ENCODE measurements at regions not wholly inside any gene's neighbourhood (a gene's known extent, or its start where the extent isn't known, plus 50 kb on each side); places are given as distances from the start of the nearest gene placed in this dataset.

- no peak overlapping the region for H3K27ac ChIP-seq (ENCODE audit: low read length)
- DNase-seq (ENCODE audit: low read depth, low spot score), result no peak
- intact Hi-C loops (cut with micrococcal nuclease; ENCODE audit: unreplicated experiment) (no loop called here), in situ Hi-C loops (cut with HindIII; ENCODE audit: low pct_unique_long_range_greater_than_20kb, low sequenced_read_pairs) (no loop called here)
- no peaks in the 10 kb centered on the region for H3K27me3 ChIP-seq (ENCODE audit: control insufficient read depth, insufficient read depth, low read length)
- CTCF ChIA-PET, result no interaction called here
- no peak for ATAC-seq
- no TSS peak for BruUV-seq (replicated peaks)
- POLR2A ChIA-PET, result no interaction called here
- no peak for TF ChIP-seq REST (IDR thresholded peaks at IDR 0.05; ENCODE audit: insufficient read depth in 1 of 2, low read depth in 2 of 2, low read length in 1 of 2)
- no peak for TF ChIP-seq CTCF (IDR thresholded peaks at IDR 0.05)
- no peak for TF ChIP-seq TCF7L2 (IDR thresholded peaks at IDR 0.05; ENCODE audit: low read depth, low read length)
- no peak for TF ChIP-seq POLR2AphosphoS5 (IDR thresholded peaks at IDR 0.05; ENCODE audit: low read depth, low read length)
- no peak for TF ChIP-seq SIN3A (IDR thresholded peaks at IDR 0.05; ENCODE audit: borderline replicate concordance, insufficient read depth, low read depth, low read length)
- no peaks in the 10 kb centered on the region for H3K9me3 ChIP-seq (ENCODE audit: control insufficient read depth, insufficient read depth, low read depth, low read length)
- H3K36me3 ChIP-seq (ENCODE audit: control insufficient read depth, insufficient read depth, low read length), result no peaks in the 10 kb centered on the region
- H3K4me1 ChIP-seq (ENCODE audit: control insufficient read depth, insufficient read depth, low read length), result no peaks in the 10 kb centered on the region
- no peak overlapping the region for H3K4me3 ChIP-seq (ENCODE audit: low read depth in 2 of 2, low read length in 2 of 2)
Observed at GRCh38 chr6:84546427-84546914, 217.9 kb downstream of the TBX18 start.

GRCh38 chr6:84539122-84539856 lies 225.1 kb downstream of the TBX18 start:
- TF ChIP-seq SIN3A (IDR thresholded peaks at IDR 0.05; ENCODE audit: borderline replicate concordance, insufficient read depth, low read depth, low read length) (no peak), CTCF (IDR thresholded peaks at IDR 0.05) (no peak), POLR2AphosphoS5 (IDR thresholded peaks at IDR 0.05; ENCODE audit: low read depth, low read length) (no peak), REST (IDR thresholded peaks at IDR 0.05; ENCODE audit: insufficient read depth in 1 of 2, low read depth in 2 of 2, low read length in 1 of 2) (no peak), TCF7L2 (IDR thresholded peaks at IDR 0.05; ENCODE audit: low read depth, low read length) (no peak)
- ChIA-PET CTCF (no interaction called here), POLR2A (no interaction called here)
- Histone ChIP-seq H3K27me3 (ENCODE audit: control insufficient read depth, insufficient read depth, low read length) (no peaks in the 10 kb centered on the region), H3K27ac (ENCODE audit: low read length) (no peak overlapping the region), H3K4me1 (ENCODE audit: control insufficient read depth, insufficient read depth, low read length) (no peaks in the 10 kb centered on the region), H3K4me3 (ENCODE audit: low read depth in 2 of 2, low read length in 2 of 2) (no peak overlapping the region), H3K9me3 (ENCODE audit: control insufficient read depth, insufficient read depth, low read depth, low read length) (no peaks in the 10 kb centered on the region), H3K36me3 (ENCODE audit: control insufficient read depth, insufficient read depth, low read length) (no peaks in the 10 kb centered on the region)
- in situ Hi-C loops (cut with HindIII; ENCODE audit: low pct_unique_long_range_greater_than_20kb, low sequenced_read_pairs), result no loop called here
- DNase-seq (ENCODE audit: low read depth, low spot score), result no peak
- intact Hi-C loops (cut with micrococcal nuclease; ENCODE audit: unreplicated experiment), result no loop called here
- ATAC-seq, result no peak
- BruUV-seq (replicated peaks), result no TSS peak
